ENCODE measurements at regions not wholly inside any gene's neighbourhood (a gene's known extent, or its start where the extent isn't known, plus 50 kb on each side); places are given as distances from the start of the nearest gene placed in this dataset.

DNA sequence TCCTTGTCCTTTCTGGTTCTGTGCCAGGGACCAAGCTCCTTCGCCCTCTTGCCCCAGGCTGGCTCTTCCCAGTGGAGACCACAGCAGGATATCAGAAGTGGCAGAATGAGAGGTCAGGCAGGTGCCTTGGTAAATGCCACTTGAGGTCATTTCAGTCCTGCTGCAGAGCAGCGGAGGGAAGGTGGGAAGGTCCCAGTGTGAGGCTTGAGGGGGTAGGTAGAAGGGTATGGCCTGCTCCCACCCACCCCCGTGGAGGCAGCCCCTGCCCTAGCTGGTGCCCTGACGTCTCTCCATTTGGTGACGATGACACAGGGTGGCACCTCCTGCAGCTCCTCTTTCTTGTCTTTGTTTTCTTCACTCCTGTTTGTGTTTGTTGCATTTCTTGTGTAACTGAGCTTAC is 538.8 kb downstream of the TCERG1L start:
- DNase-seq (ENCODE audit: low read depth) (no peak), FAIRE-seq (no peak)
- Histone ChIP-seq H3K4me3 (ENCODE audit: low read depth, low read length) (no peak overlapping the region), H3K36me3 (ENCODE audit: control insufficient read depth, insufficient read depth, low read length) (no peaks in the 10 kb centered on the region), H3K27me3 (ENCODE audit: control insufficient read depth, insufficient read depth, low read length) (no peaks in the 10 kb centered on the region)
- TF ChIP-seq, protein P1, sequence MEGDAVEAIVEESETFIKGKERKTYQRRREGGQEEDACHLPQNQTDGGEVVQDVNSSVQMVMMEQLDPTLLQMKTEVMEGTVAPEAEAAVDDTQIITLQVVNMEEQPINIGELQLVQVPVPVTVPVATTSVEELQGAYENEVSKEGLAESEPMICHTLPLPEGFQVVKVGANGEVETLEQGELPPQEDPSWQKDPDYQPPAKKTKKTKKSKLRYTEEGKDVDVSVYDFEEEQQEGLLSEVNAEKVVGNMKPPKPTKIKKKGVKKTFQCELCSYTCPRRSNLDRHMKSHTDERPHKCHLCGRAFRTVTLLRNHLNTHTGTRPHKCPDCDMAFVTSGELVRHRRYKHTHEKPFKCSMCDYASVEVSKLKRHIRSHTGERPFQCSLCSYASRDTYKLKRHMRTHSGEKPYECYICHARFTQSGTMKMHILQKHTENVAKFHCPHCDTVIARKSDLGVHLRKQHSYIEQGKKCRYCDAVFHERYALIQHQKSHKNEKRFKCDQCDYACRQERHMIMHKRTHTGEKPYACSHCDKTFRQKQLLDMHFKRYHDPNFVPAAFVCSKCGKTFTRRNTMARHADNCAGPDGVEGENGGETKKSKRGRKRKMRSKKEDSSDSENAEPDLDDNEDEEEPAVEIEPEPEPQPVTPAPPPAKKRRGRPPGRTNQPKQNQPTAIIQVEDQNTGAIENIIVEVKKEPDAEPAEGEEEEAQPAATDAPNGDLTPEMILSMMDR (IDR thresholded peaks at IDR 0.05; ENCODE audit: insufficient read depth, low read length, severe bottlenecking), result no peak

DNA sequence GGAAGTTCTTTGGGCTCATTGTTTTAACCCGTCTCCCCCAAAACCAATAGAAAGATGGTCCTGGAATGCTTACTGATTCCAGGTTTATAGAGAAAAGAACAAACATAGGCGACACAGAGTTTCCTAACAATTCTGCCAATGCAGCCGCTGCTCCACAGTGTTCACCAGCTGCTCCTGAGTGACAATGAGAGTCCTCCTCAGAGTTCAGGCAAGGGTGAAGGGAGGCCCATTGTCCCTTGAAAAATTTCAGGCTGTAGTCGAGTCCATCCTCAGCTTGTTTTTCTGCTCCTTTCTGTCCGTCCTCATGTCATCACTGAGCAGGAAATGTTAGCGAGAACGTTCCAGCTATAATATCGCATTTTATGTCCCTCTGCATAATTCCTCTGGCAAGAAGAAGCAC is 537.6 kb downstream of the TCERG1L start:
- Histone ChIP-seq H3K36me3 (ENCODE audit: control insufficient read depth, insufficient read depth, low read length) (no peaks in the 10 kb centered on the region), H3K27me3 (ENCODE audit: control insufficient read depth, insufficient read depth, low read length) (no peaks in the 10 kb centered on the region), H3K4me3 (ENCODE audit: low read depth, low read length) (no peak overlapping the region)
- no peak for DNase-seq (ENCODE audit: low read depth)
- TF ChIP-seq, protein P1 (IDR thresholded peaks at IDR 0.05; ENCODE audit: insufficient read depth, low read length, severe bottlenecking), result no peak
- FAIRE-seq, result no peak

DNA sequence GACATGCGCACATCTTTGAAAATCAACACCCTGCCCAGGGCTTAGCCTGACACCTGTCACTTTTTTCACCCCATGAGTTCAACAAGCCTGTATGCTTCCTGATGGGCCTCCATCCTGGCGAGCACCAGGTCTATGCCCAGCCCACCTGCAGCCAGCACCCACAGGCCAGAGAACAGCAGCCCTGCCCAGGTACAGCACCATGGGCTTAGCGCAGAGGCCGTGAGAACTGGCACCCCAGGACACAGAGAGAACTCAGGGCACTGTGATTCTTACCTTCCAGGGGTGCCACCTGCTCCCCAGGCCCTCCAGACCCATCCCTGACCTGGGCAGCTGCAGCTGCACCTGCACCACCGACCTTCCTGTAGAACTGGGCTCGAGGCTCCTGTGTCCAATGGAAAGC is 536.6 kb downstream of the TCERG1L start:
- Histone ChIP-seq H3K36me3 (ENCODE audit: control insufficient read depth, insufficient read depth, low read length) (no peaks in the 10 kb centered on the region), H3K27me3 (ENCODE audit: control insufficient read depth, insufficient read depth, low read length) (no peaks in the 10 kb centered on the region), H3K4me3 (ENCODE audit: low read depth, low read length) (no peak overlapping the region)
- TF ChIP-seq, protein P1 (IDR thresholded peaks at IDR 0.05; ENCODE audit: insufficient read depth, low read length, severe bottlenecking), result no peak
- DNase-seq (ENCODE audit: low read depth) (no peak), FAIRE-seq (no peak)

DNA sequence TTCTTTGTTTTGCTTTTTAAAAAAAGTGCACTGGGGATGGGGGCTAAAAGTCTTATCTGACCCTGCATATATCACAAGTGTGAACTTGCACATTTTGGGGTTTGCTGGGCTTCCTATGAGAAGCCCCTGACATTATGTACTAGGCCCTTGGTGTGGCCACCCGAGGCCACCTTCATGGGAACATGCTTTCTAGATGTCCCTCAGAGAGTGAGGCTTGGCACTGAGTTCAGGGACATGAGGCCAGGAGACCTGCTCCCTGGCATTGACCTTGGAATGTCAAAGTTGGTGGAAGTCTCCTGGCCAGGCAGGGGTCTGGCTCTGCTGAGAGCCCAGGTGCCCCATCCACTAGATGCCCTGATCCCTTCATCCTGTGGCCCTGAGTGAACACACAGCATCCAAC is 536.2 kb downstream of the TCERG1L start:
- TF ChIP-seq, protein P1 (IDR thresholded peaks at IDR 0.05; ENCODE audit: insufficient read depth, low read length, severe bottlenecking), result no peak
- Histone ChIP-seq H3K4me3 (ENCODE audit: low read depth, low read length) (no peak overlapping the region), H3K27me3 (ENCODE audit: control insufficient read depth, insufficient read depth, low read length) (no peaks in the 10 kb centered on the region), H3K36me3 (ENCODE audit: control insufficient read depth, insufficient read depth, low read length) (no peaks in the 10 kb centered on the region)
- DNase-seq (ENCODE audit: low read depth) (no peak), FAIRE-seq (no peak)

DNA sequence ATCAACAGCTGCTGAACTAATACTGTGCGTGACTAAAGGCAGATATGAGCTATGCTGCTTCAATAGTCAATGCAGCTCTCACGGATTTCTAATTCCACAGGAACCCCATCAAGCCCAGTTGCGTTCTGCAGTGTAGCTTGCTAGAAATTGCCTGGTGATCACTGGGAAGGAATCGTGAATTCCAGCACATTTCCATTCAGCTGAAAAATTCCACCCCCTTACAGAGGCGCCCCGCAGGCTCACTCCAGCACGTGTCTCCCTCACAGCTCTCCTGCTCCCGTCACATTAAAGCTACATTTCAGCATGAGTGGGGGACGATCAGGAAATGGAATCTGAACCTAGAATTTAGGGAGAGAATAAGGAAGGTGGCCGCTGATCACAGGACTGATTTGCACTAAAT is 534.8 kb downstream of the TCERG1L start:
- Histone ChIP-seq H3K36me3 (ENCODE audit: control insufficient read depth, insufficient read depth, low read length) (no peaks in the 10 kb centered on the region), H3K4me3 (ENCODE audit: low read depth, low read length) (no peak overlapping the region), H3K27me3 (ENCODE audit: control insufficient read depth, insufficient read depth, low read length) (no peaks in the 10 kb centered on the region)
- no peak for DNase-seq (ENCODE audit: low read depth)
- TF ChIP-seq, protein P1 (IDR thresholded peaks at IDR 0.05; ENCODE audit: insufficient read depth, low read length, severe bottlenecking), result no peak
- no peak for FAIRE-seq

DNA sequence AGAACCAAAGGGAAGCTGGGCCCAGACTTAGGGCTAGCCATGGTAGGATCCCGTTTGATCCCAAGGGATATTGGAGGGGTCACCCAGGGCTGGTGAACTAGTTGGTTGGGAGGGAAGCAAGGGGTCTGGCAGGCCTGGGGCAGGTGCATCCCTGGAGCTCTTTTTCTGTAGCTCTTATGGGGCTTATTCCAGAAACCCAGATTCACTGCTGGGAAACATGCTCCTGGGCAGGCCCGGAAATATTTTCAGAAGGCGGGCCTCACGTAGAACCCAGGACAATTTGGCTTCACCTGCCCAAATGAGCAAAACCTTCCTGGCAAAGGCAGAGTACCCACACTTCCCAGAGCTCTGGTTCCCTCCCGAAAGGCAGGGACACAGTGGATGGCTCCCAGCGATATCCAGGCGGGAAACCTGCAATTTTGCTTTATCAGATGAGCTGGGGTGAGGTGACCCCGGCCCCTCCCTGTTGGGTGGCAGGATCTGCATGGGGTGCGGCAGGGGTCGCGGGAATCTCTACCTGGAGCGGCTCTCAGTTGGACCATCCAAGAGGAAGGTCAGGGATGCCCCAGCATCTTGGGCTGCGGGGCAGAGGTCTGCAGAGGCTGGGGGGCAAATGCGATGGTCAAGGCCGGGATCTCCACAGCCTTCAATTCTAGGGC is 533.9 kb downstream of the TCERG1L start:
- FAIRE-seq, result no peak
- DNase-seq (ENCODE audit: low read depth), result no peak
- no peaks in the 10 kb centered on the region for H3K36me3 ChIP-seq (ENCODE audit: control insufficient read depth, insufficient read depth, low read length)
- no peak overlapping the region for H3K4me3 ChIP-seq (ENCODE audit: low read depth, low read length)
- H3K27me3 ChIP-seq (ENCODE audit: control insufficient read depth, insufficient read depth, low read length), result no peaks in the 10 kb centered on the region
- TF ChIP-seq, protein P1 (IDR thresholded peaks at IDR 0.05; ENCODE audit: insufficient read depth, low read length, severe bottlenecking), result no peak

Measured in bronchial epithelial cell (primary cell).